Lung (tissue), 11 donors: ENCODE measurements at regions not wholly inside any gene's neighbourhood (a gene's known extent, or its start where the extent isn't known, plus 50 kb on each side); places are given as distances from the start of the nearest gene placed in this dataset.
"Not testable (repeated sequence)": the region's sequence is repeated elsewhere in the genome, so short reads cannot be mapped to it uniquely, and the experiment has no call there.

Experiments
- ATAC-seq: fragments of 200-7000 bp; cut with Tn5 transposase; one replicate; pipeline ENCODE4 v1.9.1; 2020; ENCODE audit warnings: moderate number of reproducible peaks; ENCODE audit not compliant: insufficient read depth, low FRiP score
- DNase-seq, 3 donors: peaks; one replicate each; pipeline ENCODE4 v3.0.0-alpha.2; 2013 to 2017
- H3K27ac ChIP-seq, 2 donors: one replicate each; pipeline ENCODE4 v1.5.1; 2013; ENCODE audit warnings: mild to moderate bottlenecking in 2 of 2, moderate library complexity in 2 of 2, control low read depth in 1 of 2, inconsistent platforms in 1 of 2, low read depth in 1 of 2, low read length in 1 of 2
- H3K27me3 ChIP-seq, 3 donors: one replicate each; pipeline ENCODE4 v1.5.1; 2013; ENCODE audit warnings: low read length in 2 of 3; ENCODE audit not compliant: control insufficient read depth in 3 of 3, insufficient read depth in 3 of 3
- H3K36me3 ChIP-seq, 4 donors: one replicate each; pipeline ENCODE4 v1.5.1; 2013; ENCODE audit warnings: low read length in 4 of 4, mild to moderate bottlenecking in 1 of 4, moderate library complexity in 1 of 4; ENCODE audit not compliant: control insufficient read depth in 4 of 4, insufficient read depth in 4 of 4
- H3K4me1 ChIP-seq, 5 donors: one replicate each; pipeline ENCODE4 v1.5.1; 2013; ENCODE audit warnings: low read length in 5 of 5, mild to moderate bottlenecking in 2 of 5, moderate library complexity in 1 of 5; ENCODE audit not compliant: control insufficient read depth in 5 of 5, insufficient read depth in 5 of 5
- H3K4me3 ChIP-seq: one replicate; pipeline ENCODE4 v1.5.1; 2013; ENCODE audit warnings: mild to moderate bottlenecking, control low read depth, moderate library complexity
- H3K9ac ChIP-seq, 2 donors: one replicate each; pipeline ENCODE4 v1.5.1; 2013; ENCODE audit warnings: low read length in 2 of 2, control low read depth in 1 of 2; ENCODE audit not compliant: insufficient read depth in 1 of 2
- H3K9me3 ChIP-seq, 4 donors: one replicate each; pipeline ENCODE4 v1.5.1; 2013; ENCODE audit warnings: low read length in 3 of 4, mild to moderate bottlenecking in 1 of 4, moderate library complexity in 1 of 4; ENCODE audit not compliant: control insufficient read depth in 4 of 4, insufficient read depth in 3 of 4
- CTCF ChIP-seq: IDR thresholded peaks from 2 replicates; pipeline ENCODE4 v1.5.1; 2012; ENCODE audit warnings: mild to moderate bottlenecking; ENCODE audit errors: control extremely low read depth, extremely low read depth
- WGBS, 2 donors: extraction: QIAGEN DNeasy Blood & Tissue Kit; methylation state at CpG; one replicate each; pipeline ENCODE4 v1.1.7; 2013; 5-methylcytosine and 5-hydroxymethylcytosine counted together
- donor health status: control.
- donor health status: control.
- donor health status: Bipolar disorder and iron deficiency.
- donor health status: healthy.
- donor health status: DM: yes; HTN: yes; CAD: no.

GRCh38 chr13:81104035-81104715, 763.2 kb upstream of the SPRY2 start:
- no peak overlapping the region for H3K27ac ChIP-seq
- H3K36me3 ChIP-seq: no peaks in the 10 kb centered on the region
- no peaks in the 10 kb centered on the region for H3K27me3 ChIP-seq
- WGBS, 2 donors: 73 to 76% methylated on average over 1 of the region's 1 CpG
- DNase-seq: no peak
- no peak overlapping the region for H3K9ac ChIP-seq
- no peaks in the 10 kb centered on the region for H3K4me1 ChIP-seq
- H3K9me3 ChIP-seq: no peaks in the 10 kb centered on the region
- H3K4me3 ChIP-seq: no peak overlapping the region
- no peak for TF ChIP-seq CTCF
- no peak for ATAC-seq

DNA sequence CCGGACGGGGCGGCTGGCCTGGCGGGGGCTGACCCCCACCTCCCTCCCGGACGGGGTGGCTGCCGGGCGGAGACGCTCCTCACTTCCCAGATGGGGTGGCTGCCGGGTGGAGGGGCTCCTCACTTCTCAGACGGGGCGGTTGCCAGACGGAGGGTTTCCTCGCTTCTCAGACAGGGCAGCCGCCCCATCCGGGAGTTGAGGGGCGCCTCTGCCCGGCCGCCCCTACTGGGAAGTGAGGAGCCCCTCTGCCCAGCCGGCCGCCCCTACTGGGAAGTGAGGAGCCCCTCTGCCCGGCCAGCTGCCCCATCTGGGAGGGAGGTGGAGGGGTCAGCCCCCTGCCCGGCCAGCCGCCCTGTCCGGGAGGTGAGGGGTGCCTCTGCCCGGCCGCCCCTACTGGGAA, 761.1 kb upstream of the SPRY2 start:
- H3K9me3 ChIP-seq, H3K27ac ChIP-seq, H3K4me3 ChIP-seq, H3K27me3 ChIP-seq, H3K9ac ChIP-seq, H3K4me1 ChIP-seq, DNase-seq, H3K36me3 ChIP-seq, ATAC-seq: not testable (repeated sequence)
- WGBS, 2 donors: 95% methylated on average over 18 to 27 of the region's 27 CpGs

DNA sequence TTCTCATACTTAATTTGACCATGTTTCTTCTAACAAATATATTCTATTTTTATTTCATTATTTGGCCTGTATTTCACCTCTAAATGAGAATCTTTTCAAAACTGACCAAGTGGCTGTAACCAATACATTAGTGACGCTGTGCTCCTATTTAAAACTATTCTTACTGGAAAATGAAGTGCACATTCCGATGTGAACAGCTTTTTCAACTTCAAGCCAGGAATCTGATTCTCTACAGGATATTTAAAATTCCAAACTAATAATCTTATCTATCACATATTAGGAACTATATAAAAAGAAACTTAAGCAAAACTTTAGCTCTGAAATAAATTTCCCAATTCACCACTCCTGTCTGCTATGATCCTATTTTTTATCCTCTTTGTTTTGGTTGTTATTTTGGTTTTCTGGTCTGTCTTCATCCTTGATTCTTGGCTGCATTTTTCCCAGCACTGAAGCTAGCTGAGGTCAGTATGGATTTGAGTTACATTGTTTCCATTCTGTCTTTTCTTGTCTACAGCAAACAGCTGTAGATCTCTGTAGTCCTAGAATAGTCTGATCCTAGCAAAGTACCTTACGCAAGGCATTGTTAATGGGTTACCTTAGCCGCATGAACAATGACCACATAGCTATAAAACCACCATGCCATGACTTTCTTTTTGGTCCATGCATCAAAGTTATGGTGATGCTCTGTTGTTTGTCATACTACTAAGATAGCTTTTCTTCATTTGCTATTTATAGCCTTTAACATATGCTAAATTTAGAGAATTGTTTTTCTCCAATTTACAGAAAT, 748.6 kb upstream of the SPRY2 start:
- Histone ChIP-seq H3K36me3 (no peaks in the 10 kb centered on the region), H3K9ac (no peak overlapping the region), H3K9me3 (no peaks in the 10 kb centered on the region), H3K4me1 (no peaks in the 10 kb centered on the region), H3K27ac (no peak overlapping the region), H3K27me3 (no peaks in the 10 kb centered on the region), H3K4me3 (no peak overlapping the region)
- TF ChIP-seq CTCF: no peak
- DNase-seq (no peak), ATAC-seq (no peak)
- WGBS, 2 donors: 78 to 84% methylated on average over 4 of the region's 4 CpGs

- ATAC-seq (no peak), DNase-seq (no peak)
- Histone ChIP-seq H3K27me3 (no peaks in the 10 kb centered on the region), H3K36me3 (no peaks in the 10 kb centered on the region), H3K9ac (no peak overlapping the region), H3K9me3 (peaks cover 0 to 4% (median 0%) of the 10 kb centered on the region in 4 donors), H3K4me3 (no peak overlapping the region), H3K27ac (no peak overlapping the region), H3K4me1 (no peaks in the 10 kb centered on the region)
- WGBS, 2 donors: 85 to 90% methylated on average over 2 of the region's 2 CpGs
- TF ChIP-seq CTCF: no peak
Observed at GRCh38 chr13:81080911-81081454, 740.1 kb upstream of the SPRY2 start.
